Aorta (tissue), 5 donors: ENCODE measurements at regions not wholly inside any gene's neighbourhood (a gene's known extent, or its start where the extent isn't known, plus 50 kb on each side); places are given as distances from the start of the nearest gene placed in this dataset.
A peak's percentile ranks its signal among the peaks of the same experiment; 100 is the strongest.

ENCODE experiments used
- ATAC-seq: fragments of 200-7000 bp; cut with Tn5 transposase; one replicate; pipeline ENCODE4 v1.9.1; 2022; ENCODE audit warnings: moderate library complexity; ENCODE audit not compliant: low FRiP score
- DNase-seq, 2 donors: peaks; one replicate each; pipeline ENCODE4 v3.0.0-alpha.2; 2020
- H3K27ac ChIP-seq, 2 donors: one replicate each; pipeline ENCODE4 v1.5.1; 2013; ENCODE audit warnings: low read length in 2 of 2, mild to moderate bottlenecking in 2 of 2, moderate library complexity in 2 of 2, control low read depth in 1 of 2, inconsistent platforms in 1 of 2, low read depth in 1 of 2
- H3K27me3 ChIP-seq, 2 donors: one replicate each; pipeline ENCODE4 v1.6.1; 2013; ENCODE audit warnings: control low read depth in 1 of 2, low read length in 1 of 2, mild to moderate bottlenecking in 1 of 2, moderate library complexity in 1 of 2; ENCODE audit not compliant: insufficient read depth in 2 of 2, control insufficient read depth in 1 of 2
- H3K36me3 ChIP-seq, 2 donors: one replicate each; pipeline ENCODE4 v1.6.1; 2013; ENCODE audit warnings: control low read depth in 1 of 2, low read length in 1 of 2, mild to moderate bottlenecking in 1 of 2; ENCODE audit not compliant: insufficient read depth in 2 of 2, control insufficient read depth in 1 of 2
- H3K4me1 ChIP-seq, 2 donors: one replicate each; pipeline ENCODE4 v1.6.1; 2013; ENCODE audit warnings: low read length in 2 of 2, control low read depth in 1 of 2, mild to moderate bottlenecking in 1 of 2, moderate library complexity in 1 of 2; ENCODE audit not compliant: insufficient read depth in 2 of 2, control insufficient read depth in 1 of 2
- H3K4me3 ChIP-seq, 2 donors: one replicate each; pipeline ENCODE4 v1.5.1; 2013; ENCODE audit warnings: low read length in 2 of 2, control low read depth in 1 of 2, mild to moderate bottlenecking in 1 of 2
- H3K9me3 ChIP-seq: one replicate; pipeline ENCODE4 v1.6.1; 2013; ENCODE audit warnings: mild to moderate bottlenecking, low read length; ENCODE audit not compliant: control insufficient read depth
- WGBS, 2 donors: extraction: QIAGEN DNeasy Blood & Tissue Kit; methylation state at CpG; one replicate each; pipeline ENCODE4 v1.1.7; 2013; 5-methylcytosine and 5-hydroxymethylcytosine counted together
- intact Hi-C, 2 donors: fragments of 100-400 bp; cut with DNase I; formaldehyde crosslinking; loops; one replicate each; pipeline versions ENCODE4 v1.14.2 to v1.15.0; 2022
- donor health status: healthy with polysubstance abuse.
- donor health status: Bipolar disorder and iron deficiency.
- donor health status: DM: no; HTN: no; CAD: no.
- donor health status: DM: no; HTN: no; CAD: no.
- donor health status: DM: yes; HTN: yes; CAD: no.

- no peak overlapping the region for H3K27ac ChIP-seq
- no peaks in the 10 kb centered on the region for H3K36me3 ChIP-seq
- ATAC-seq: no peak
- intact Hi-C loops: no loop called here
- 73 to 92% methylated on average over 6 of the region's 6 CpGs for WGBS, 2 donors
- no peak for DNase-seq
- H3K4me3 ChIP-seq: no peak overlapping the region
- peaks cover 0 to 2% of the 10 kb centered on the region in 2 donors for H3K4me1 ChIP-seq
- H3K27me3 ChIP-seq: no peaks in the 10 kb centered on the region
- no peaks in the 10 kb centered on the region for H3K9me3 ChIP-seq
Measured at GRCh38 chrX:45799576-45799975, 598.9 kb upstream of the DIPK2B start.

- H3K4me1 ChIP-seq: peaks cover 0 to 2% of the 10 kb centered on the region in 2 donors
- ATAC-seq (no peak), DNase-seq (no peak)
- no peaks in the 10 kb centered on the region for H3K27me3 ChIP-seq
- intact Hi-C loops: no loop called here
- no peaks in the 10 kb centered on the region for H3K9me3 ChIP-seq
- H3K36me3 ChIP-seq: no peaks in the 10 kb centered on the region
- no peak overlapping the region for H3K4me3 ChIP-seq
- no peak overlapping the region for H3K27ac ChIP-seq
Measured at GRCh38 chrX:45795546-45795945, 594.9 kb upstream of the DIPK2B start.

GRCh38 chrX:45794995-45795337 lies 594.3 kb upstream of the DIPK2B start:
- Histone ChIP-seq H3K9me3 (no peaks in the 10 kb centered on the region), H3K4me3 (no peak overlapping the region), H3K27me3 (no peaks in the 10 kb centered on the region), H3K27ac (no peak overlapping the region), H3K36me3 (no peaks in the 10 kb centered on the region), H3K4me1 (peaks cover 0 to 2% of the 10 kb centered on the region in 2 donors)
- intact Hi-C loops: loop anchor here in 1 of 2 donors (5.0 kb wide), 1 partner anchor 532 kb away; no protein-coding TSS in a partner anchor
- DNase-seq (no peak), ATAC-seq (no peak)
- 69 to 85% methylated on average over 1 of the region's 1 CpG for WGBS, 2 donors

DNA sequence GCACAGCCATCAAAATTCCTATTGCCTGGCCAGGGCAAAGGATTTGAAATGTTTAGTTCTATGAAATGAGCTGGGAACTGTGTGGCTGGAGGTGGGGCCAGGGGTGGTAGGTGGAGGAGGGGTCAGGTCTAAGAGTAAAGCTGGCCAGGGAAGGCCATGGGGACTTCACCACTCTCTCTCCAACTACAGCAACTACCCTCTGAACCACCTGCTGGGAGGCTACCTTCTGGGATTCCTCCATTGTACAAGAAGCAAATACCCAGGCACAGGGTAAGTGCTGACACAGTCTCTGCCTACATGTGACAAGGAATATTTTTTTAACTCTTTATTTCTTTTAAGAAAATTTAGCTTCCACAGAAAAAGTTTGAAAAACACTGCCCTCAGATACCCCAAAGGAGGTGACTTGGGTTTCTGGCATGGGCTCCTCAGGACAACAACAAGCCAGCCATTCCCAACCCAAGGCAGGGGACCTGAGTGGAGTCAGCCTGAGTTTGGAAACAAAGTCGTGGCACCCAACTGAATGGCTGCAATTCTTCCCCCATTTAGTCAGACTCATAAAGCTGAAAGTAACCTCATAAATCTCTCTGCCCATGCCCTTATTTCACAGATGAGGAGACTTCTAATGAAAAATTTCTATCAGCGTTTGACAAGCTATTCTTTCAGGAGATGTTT lies 593.8 kb upstream of the DIPK2B start:
- H3K27ac ChIP-seq: no peak overlapping the region

DNA sequence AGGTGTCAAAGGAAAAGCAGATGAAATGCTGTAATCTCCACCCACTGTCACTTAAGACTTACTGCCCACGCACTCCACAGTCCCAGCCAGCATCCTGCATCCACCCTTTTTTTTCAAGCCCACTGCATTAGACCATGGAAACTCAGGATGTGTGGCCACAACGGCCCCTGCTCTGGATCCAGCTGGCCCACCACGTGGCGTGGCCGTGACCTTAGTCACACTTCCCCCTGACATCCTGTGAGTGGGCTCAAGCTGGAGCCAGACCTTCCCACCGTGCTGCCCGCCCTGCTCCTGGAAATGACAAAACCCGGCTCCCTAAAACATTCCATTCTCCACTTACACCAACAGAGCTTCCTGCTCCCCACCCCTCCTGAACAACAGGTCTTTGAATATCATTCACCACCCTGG lies 588.3 kb upstream of the DIPK2B start:
- no peaks in the 10 kb centered on the region for H3K4me1 ChIP-seq
- ATAC-seq (peak; percentile 57), DNase-seq (peak in 1 of 2 donors; percentile 78)
- no peaks in the 10 kb centered on the region for H3K27me3 ChIP-seq
- WGBS, 2 donors: 63 to 73% methylated on average over 8 of the region's 8 CpGs
- intact Hi-C loops: no loop called here
- H3K4me3 ChIP-seq: no peak overlapping the region
- H3K36me3 ChIP-seq: no peaks in the 10 kb centered on the region
- H3K27ac ChIP-seq: no peak overlapping the region
- no peaks in the 10 kb centered on the region for H3K9me3 ChIP-seq

More for the DNA sequence above, 593.8 kb upstream of the DIPK2B start:
- intact Hi-C loops: loop anchor here in 1 of 2 donors (5.0 kb wide), 1 partner anchor 533 kb away; no protein-coding TSS in a partner anchor
- Histone ChIP-seq H3K4me3 (no peak overlapping the region), H3K36me3 (no peaks in the 10 kb centered on the region), H3K27me3 (no peaks in the 10 kb centered on the region), H3K9me3 (no peaks in the 10 kb centered on the region), H3K4me1 (no peaks in the 10 kb centered on the region)
- no peak for ATAC-seq
- 61 to 81% methylated on average over 2 of the region's 2 CpGs for WGBS, 2 donors
- DNase-seq: no peak

DNA sequence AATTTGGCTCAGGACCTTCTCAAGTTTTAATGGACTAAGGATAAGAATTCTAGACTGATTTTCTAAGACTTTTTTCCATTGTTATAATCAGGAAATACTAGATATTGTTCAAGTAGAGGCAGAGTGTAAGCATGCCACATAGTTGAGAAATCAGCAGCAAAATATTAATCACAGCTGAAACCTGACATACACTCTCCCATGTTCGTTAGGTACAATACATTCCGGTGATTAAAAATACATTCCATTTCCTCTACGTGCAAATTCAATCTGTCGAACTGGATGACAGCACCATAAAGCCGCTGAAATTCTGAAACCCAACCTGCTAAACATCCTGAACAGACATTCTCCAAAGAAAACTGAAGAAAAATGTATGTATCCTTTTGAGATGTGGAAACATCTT lies 587.6 kb upstream of the DIPK2B start:
- intact Hi-C loops: no loop called here
- Histone ChIP-seq H3K36me3 (no peaks in the 10 kb centered on the region), H3K27ac (no peak overlapping the region), H3K4me1 (no peaks in the 10 kb centered on the region), H3K4me3 (no peak overlapping the region), H3K9me3 (no peaks in the 10 kb centered on the region), H3K27me3 (no peaks in the 10 kb centered on the region)
- WGBS, 2 donors: 46 to 49% methylated on average over 5 of the region's 5 CpGs
- DNase-seq (no peak), ATAC-seq (no peak)

DNA sequence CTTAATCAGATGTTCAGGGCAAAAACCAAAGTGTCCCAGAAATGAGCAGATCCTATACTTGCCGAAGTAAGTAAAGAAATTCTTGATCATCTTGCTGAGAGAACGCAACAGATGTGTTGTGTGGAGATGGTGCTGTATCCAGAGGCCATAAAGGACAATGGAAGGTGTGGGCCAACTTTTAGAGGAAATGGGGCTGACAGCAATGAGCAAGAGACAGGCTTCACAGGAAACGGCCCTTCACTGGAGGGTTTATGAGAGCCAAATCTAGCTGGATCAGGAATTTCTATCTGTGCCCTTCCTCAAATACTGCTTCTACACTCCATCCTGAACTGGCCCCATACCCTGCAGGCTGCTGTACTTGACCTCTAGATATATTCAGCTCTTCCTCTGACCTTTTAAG lies 583.9 kb upstream of the DIPK2B start:
- Histone ChIP-seq H3K4me3 (no peak overlapping the region), H3K27ac (no peak overlapping the region), H3K36me3 (no peaks in the 10 kb centered on the region), H3K4me1 (no peaks in the 10 kb centered on the region), H3K9me3 (no peaks in the 10 kb centered on the region), H3K27me3 (no peaks in the 10 kb centered on the region)
- intact Hi-C loops: no loop called here
- DNase-seq (no peak), ATAC-seq (no peak)
- WGBS, 2 donors: 89 to 91% methylated on average over 3 of the region's 3 CpGs

DNA sequence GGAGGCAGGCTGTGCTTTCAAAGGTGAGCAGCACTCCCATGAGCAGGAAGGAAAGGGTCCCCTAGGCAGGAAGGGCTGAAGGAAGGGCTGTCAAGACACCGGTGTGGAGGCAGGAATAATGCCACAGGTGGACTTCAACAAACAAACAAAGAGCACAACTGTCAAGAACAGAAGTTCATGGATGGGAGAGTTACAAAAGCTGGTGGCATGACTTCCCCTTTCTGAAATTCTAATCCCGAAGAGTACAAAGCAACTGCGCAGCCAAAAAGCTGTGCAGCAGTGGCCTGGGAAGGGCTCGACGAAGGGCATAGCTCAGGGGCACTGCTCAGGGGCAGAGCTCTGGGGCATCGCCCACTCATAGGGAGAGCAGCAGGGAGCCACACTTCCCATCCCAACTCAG lies 582.3 kb upstream of the DIPK2B start:
- H3K4me1 ChIP-seq: no peaks in the 10 kb centered on the region
- intact Hi-C loops: no loop called here
- 76 to 85% methylated on average over 6 of the region's 6 CpGs for WGBS, 2 donors
- H3K4me3 ChIP-seq: no peak overlapping the region
- no peaks in the 10 kb centered on the region for H3K36me3 ChIP-seq
- no peak overlapping the region for H3K27ac ChIP-seq
- H3K9me3 ChIP-seq: no peaks in the 10 kb centered on the region
- DNase-seq: no peak
- no peak for ATAC-seq
- no peaks in the 10 kb centered on the region for H3K27me3 ChIP-seq

DNA sequence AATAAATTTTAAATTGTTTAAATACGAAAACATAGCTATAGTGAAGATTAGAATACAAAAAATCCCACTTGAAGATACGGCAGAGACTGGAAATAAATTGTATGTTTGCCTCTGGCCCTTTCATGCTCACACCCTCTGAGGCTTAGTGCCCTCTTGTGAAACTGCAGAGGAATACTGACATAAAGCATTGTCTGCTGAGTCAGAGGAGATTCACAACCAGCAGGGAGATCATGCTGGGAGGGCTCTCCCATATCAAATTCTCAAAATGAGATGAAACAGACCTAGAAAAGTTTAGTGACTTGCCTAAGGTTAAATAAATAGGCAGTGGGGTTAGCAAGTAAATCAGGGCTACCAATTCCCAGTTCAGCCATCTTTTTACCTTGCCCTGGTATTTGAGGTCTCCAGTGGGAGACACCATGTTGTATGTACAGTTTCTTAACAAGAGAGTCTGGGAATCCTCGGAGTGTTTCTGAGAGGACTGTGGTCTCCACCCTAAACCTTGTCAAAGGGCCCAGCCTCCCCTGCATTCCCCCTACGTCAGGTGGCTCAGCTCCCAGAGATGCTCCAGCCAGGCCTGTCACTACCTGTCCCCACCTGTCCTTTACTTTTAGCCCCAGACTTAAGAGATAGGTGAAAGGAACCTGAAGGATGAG lies 581.4 kb upstream of the DIPK2B start:
- 64 to 81% methylated on average over 4 of the region's 4 CpGs for WGBS, 2 donors
- Histone ChIP-seq H3K27me3 (no peaks in the 10 kb centered on the region), H3K9me3 (no peaks in the 10 kb centered on the region), H3K4me3 (no peak overlapping the region), H3K36me3 (no peaks in the 10 kb centered on the region), H3K4me1 (no peaks in the 10 kb centered on the region), H3K27ac (no peak overlapping the region)
- DNase-seq (no peak), ATAC-seq (no peak)
- intact Hi-C loops: no loop called here
